Cerebellar cortex (tissue), 1 donor: ENCODE measurements at regions not wholly inside any gene's neighbourhood (a gene's known extent, or its start where the extent isn't known, plus 50 kb on each side); places are given as distances from the start of the nearest gene placed in this dataset.
"Not testable (repeated sequence)": the region's sequence is repeated elsewhere in the genome, so short reads cannot be mapped to it uniquely, and the experiment has no call there.

Experiments
- DNase-seq: peaks from one replicate; pipeline ENCODE4 v3.0.0-alpha.2; 2015; ENCODE audit warnings: low spot score

DNA sequence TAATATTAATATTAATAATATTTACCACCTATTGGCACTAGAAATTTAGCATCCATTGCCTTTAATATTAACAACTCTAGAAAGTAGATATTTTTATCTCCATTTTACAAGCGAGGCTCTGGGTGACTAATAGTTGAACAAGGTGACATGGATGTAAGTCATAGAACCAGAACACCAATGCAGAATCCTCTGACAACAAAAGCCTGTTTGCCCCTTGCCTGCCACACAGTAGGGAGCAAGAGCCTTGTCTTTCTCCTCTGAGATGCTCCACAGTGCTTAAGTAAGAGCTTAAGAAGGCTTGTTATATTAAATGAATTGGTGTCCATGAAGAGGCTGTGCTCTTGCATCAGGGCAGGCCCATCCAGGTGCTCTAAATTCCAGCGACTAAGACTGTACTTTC lies 51.2 kb upstream of the LBX1 start:
- no peak for DNase-seq

DNA sequence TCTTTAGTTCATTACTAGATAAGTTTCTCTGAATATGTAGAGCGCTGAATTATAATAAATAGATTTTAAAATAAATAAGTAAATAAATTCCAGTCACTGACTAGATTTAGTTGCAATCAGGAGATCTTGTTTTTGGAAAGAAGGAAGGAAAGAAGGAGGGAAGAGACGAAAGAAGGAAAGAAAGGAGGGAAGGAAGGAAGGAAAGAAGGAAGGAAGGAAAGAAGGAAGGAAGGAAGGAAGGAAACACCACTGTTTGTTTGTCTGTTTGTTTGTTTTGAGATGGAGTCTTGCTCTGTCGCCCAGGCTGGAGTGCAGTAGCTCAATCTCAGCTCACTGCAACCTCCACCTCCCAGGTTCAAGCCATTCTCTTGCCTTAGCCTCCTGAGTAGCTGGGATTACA lies 51.7 kb upstream of the LBX1 start:
- not testable (repeated sequence) for DNase-seq

DNA sequence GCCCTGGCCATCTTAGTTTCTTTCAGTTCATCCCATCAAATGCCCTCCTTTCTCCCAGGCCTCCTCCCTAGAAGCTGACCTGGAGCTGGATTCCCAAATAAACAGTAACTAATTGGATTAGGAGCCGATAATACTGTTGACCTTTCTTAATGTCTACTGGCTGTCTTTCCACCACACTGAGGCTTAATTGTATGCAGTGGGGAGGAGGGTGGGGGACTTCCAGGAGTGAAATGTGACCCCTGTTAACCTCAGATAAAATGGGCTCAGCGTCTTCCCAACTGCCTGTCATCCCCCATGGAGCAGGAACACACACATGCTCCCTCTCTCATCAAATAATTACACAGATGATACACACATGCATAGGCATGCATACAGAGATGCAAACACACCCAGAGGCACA lies 53.7 kb upstream of the LBX1 start:
- no peak for DNase-seq

DNA sequence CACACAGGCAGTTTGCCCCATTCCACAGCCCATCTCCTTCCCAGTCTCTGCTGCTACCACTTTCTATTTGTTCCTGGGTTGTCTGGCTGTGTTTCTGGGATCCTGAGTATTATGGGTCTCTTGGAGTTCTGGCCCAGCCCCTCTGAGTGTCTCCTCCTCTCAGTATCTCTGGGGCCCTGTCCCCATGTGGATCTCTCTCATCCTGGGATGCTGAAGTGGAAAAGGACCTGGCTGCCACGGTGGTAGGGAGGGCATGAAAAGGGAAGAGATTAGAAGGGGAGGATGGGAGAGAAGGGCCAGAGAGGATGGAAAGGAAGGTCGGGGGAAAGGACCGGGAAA lies 54.5 kb upstream of the LBX1 start:
- DNase-seq: no peak

DNA sequence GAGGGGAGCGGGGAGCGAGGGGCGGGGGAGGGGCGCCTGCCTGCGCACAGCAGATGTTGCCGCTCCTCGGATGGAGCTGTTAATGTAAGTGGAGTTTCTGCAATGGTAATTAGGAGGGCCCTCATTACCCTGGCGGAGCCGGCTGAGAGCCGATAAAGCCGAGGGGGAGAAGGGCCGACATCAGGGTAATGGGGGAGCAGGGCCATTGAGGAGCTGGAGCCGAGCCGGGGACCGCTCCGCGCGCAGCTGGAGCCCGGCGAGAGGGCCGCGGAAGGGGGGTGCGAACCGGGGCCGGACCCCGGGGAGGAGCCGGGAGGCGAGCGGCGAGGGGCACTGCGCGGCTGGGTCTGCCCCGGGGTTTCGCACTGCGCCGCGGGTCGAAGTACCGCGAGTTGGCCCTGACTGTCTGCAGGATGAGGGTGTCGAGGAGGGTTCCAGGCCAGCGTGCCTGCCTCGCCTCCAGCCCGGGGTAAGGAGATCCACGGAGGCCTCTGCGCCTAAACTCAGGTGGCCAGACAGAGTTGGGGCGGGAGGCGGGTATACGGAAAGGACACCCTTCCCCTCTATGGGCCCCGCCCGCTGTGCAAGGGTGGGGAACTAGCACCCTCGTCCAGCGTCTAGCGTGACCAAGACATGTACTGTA lies 55.0 kb upstream of the LBX1 start:
- DNase-seq: no peak

DNA sequence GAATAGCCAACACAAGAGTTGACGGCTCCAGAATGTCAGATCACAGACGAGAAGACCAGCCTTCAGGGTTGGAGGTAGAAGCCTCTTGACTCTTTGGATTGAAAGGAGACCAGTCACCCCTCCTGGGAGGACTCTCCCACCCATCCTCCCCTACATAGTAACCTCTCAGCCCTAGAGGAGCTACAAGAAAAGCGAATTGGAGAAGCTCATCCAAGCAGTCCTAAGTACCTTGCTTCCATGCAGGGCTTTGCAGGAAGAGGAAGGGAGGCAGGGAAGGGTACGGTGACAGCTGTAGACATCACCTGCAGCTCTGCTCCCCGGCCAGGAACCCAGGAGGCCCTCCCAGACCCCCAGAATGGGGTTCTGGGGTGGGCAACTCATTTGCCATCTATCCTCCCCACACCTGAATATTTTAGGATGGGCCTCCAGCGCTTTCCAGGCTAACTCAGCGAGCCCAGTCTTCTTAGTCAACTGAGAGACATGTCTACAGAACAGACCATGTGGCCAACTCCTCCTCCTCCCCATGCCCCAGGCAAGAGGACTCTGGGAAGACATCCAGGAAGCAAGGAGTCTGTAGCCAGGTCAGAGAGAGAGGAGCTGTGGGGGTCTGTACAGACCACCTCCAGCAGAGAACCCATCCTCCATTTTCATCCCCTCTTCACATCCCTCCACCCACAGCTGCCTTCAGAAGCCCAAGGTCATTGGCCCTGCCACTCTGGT lies 55.6 kb upstream of the LBX1 start:
- no peak for DNase-seq

DNA sequence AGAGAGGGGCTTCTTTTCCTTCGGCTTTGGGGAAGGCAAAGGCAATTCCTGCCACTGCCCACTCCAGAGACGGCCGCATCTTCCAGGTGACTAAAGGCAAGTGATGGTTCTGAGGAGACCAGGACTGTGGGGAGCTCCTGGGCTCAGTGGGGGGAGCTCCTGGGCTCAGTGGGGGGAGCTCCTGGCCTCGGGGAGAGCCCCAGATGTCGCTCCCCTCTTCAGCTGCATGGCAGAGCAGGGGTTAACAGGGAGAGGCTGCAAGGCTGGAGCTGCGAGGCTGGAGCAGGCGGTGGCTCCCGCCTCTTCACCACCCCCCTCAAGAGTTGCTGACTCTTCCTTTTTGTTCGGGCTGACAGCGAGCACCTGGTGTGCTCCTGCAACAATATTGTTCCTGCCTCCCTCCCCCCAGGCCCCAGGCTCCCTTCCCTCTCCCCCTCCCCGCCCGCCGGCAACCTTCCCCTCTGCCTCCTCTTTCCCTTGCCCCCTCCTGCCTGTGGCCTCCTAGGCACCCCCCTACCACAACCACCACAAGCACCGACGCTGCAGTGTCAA lies 56.3 kb upstream of the LBX1 start:
- no peak for DNase-seq

DNA sequence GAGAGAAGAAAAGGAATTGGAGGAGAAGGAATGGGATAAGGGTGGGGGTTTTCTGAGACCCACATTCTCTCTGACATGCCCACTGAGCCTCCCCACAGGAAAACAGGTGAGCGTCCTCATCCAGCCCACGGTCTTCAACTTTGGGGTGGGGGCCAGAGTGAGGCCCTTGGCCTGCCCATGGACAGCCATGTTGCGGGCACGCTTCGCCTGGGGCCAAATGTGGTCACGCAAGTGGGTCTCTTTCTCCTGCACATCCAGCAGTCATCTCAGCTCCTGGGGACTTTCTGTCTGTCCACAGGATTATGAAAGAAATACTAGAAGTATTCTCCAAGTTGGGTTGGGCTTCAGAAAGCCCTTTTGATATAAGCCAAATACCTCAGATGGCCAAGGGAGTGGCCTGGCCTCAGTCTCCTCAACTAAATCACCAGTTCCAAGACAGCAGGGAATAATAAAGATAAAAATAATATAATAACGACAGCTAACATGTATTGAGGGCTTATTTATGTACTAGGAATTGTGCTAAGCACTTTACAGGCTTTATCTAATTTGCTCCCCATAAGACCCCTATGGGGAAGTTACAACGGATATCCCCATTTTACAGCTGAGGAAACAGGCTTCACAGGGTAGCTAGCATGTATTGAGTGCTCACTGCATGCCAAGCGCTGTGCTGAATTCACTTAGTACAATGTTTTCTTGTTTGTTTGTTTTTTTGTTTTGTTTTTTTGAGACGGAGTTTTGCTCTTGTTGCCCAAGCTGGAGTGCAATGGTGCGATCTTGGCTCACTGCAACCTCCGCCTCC lies 57.2 kb upstream of the LBX1 start:
- DNase-seq: no peak

DNA sequence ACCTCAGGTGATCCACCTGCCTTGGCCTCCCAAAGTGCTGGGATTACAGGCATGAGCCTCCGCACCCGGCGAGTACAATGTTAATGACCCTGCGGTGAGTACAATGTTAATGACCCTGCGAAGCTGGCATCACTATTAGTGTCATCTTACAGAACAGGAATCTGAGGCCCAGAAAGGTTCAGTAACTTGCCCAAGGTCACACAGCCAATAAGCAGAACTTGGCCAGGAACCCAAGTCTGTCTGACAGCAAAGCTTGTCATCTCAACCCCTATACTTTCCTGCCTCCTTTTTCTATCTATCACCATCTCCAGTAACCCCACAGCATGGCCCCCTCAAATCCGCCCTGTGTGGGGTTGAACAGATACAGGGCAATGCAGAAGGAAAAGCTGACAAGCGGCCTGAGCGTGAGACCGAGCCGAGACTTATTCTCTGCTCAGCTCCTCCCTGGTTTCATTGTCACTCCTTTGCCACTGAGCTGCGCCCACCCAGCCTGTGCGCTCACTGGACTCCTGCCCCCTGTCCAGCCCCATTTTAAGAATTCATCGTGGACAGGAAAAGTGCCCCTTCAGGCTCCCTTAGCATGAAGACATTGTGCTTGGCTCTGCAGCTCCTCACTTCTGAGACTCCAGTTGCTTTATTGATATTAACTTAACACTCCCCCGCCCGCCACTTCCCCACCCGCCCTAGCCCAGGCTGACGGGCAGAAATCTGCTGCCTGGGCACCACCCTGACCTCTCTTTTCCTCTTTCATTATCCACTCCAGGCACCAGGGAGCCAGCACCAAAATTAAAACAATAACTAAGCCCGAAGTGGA lies 58.1 kb upstream of the LBX1 start:
- no peak for DNase-seq

DNA sequence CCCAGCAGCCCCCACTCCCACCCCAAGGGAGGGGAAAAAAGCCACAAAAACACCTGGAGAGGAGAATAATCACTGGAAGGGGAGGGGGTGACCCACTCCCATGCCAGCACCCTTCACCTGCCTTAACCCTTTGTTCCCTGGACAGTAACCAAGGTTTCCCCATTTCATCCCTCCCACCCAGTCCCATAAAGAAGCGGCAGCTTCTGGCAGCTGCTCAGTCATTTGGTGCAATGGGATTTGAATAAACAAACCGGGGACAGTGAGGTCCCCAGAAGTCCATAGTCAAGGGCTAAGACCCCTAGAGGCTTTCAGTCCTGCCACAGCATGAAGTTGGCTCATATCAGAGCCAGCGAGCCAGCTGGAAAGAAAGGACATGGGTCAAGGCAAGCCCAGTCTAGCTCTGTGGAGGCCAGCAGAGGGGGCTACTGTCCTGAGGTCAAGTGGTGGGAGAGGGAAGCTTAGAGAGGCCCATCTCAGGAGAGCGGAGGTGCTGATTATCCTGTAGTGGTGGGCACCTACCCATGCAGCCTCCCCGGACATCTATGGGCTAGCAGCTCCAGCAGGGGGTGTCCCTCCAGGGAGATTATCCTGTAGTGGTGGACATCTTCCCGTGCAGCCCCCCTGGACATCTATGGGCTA lies 58.9 kb upstream of the LBX1 start:
- peak; percentile 65 for DNase-seq

DNA sequence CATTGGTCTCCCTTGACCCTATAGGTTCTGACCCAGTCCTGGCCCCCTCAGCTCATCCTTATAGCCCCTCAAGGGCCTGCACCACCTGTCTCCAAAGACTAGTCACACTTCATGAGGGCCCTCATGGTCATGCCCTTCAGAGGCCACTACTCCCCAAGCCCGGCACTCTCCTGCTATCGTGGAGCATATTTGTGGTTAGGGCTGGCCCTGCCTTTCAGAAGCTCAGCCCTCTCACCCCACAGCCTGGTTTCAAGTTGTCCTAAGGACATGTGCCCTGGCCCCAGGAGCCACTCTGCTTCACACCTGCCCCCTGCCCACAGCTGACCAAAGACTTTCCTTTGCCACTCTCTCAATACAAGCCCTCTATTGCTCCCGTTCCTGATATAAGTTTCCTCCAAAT lies 60.3 kb upstream of the LBX1 start:
- DNase-seq: no peak

DNA sequence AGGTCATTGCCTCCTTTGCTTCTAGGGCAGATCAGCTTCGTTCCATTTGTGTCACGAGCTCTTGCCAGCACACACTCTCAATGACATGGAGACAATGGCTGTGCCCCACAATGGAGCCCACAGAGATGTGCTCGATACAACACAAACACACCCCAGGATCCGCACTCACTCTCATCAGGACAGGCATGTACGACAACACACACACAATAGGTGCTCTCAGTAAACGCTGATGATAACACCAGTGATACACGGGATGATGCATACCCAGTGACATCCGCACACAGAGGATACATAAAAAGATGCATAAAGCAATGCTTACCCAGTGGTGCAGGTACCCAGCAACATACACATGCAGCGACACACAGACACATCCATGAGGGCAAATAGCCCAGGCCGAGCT lies 61.2 kb upstream of the LBX1 start:
- no peak for DNase-seq

DNA sequence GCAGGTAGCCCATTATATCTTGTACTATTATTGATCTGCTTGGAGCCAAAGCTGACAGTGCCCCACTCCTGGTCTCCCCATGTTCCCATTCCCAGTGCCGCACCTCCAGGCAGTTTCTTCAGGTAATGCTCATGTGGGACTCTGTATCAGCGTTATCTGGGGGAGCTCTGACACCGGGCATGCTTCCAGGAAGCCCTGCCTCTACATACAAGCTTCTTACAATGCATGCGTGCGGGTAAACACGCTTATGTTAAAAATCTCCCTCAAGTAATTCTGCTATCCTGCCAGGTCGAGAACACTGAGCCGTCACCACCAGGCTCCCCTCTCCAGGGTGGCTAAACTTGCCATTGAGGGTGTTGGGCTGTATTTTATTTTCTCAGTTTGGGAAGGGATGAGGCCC lies 61.6 kb upstream of the LBX1 start:
- no peak for DNase-seq

DNA sequence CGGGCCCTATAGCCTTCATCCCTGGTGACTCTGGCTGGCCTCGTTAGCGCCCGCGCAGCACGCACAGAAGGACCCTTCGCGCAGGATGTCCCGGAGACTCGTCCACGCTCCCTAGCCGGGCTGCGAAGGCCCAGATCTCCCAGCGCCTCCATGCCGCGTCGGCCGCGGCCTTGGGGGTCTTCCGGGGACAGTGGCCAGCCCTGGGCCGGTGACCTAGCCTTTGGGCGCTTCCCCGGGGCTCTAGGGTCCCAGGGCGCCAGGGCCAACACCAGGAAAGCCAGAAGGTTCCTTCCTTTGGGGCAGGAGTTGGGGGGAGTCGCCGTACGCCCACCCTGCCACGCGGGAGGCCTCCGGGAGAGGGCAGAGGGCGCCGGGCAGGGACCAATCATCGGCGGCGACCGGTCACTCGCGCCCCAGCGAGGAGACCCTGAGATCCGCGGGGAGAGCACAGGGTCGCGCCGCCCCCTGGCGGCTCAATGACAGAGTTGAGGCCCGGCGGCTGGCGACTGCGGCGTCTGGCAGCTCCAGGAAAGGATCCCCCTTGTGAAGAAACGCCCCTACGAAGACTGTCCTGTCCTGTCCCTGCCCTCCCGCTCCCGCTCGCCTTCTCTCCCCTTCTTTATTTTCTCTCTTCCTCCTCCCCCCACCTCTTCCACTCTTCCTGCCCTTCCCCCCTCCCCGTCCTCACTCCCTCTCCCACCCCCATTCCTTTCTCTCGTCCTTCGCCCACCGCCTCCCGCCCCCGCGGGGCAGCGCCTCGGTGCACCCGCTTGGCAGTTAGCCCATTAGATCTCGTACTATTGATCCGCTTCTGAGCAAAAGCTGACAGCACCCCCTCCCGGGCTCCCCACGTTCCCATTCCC lies 62.3 kb upstream of the LBX1 start:
- DNase-seq: peak; percentile 73

DNA sequence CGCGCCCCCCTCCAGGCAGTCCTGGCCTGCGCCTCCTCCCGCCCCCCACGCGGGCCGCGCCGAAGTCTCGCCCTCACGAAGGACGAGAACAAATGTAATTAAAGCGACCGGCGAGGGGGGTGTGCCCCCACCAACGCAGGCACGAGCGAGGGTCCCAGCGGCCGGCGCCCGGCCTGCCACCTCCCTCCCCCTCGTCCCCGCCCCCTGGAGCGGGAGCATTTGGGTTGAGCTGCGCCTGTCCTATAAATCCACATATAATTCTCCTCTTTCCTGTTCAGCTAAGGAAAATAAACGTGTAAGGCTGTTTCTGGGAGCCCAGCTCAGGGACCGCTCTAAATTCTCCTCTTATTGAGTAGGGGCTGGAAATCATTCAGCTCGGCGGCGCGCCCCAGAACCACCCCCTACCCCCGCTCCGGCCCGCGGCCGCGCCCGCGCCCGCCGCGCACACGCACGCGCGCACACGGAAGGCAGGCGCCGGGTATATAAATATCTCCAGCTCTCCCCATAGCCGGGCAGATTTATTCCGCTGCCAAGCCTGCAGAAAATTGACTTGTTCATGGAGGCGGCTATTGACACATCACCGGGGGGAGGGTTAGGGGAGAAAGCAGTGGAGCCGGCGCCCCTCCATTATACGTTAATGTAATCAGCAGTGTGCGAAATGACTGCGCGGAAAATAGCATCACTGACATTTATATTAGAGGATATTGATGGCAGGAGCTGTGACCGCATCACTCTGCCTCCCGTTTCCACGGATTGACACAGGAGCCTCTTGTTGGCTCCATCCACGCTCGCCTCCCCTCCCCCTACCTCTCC lies 61.6 kb upstream of the BTRC start:
- DNase-seq: peak; percentile 83

DNA sequence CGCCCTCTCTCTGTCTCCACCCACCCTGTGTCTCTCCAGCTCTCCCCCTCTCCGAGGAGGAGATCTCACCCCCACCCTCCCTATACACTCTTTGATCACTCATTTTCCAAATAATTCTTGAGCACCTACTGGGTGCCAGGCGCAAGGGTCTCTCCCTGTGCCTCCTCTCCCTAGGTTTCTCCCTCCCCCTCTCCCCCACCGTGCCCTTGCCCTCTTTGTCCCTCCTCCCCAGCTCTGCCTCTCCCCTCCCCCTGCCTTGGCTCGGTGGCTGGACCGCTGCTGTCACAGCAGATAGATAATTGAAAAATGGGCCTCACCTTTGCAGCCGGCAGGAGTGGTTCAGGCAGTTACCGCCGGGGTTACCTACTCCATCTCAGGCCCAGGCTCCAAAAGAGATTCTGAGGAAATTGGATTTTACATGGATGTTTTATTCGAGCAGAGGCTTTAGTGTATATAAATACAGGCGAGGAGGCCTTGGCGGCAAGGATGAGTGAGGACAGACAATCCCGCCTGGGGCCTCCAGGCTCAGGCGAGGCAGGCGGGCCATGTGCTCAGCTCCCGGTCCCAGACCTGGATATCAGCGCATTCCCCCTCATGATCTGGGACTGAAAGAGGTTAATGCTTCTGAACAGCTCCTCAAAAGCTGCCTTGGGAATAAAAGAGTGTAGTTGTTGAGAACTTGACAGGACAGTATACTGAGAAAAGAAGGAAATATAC lies 60.8 kb upstream of the BTRC start:
- peak; percentile 62 for DNase-seq

DNA sequence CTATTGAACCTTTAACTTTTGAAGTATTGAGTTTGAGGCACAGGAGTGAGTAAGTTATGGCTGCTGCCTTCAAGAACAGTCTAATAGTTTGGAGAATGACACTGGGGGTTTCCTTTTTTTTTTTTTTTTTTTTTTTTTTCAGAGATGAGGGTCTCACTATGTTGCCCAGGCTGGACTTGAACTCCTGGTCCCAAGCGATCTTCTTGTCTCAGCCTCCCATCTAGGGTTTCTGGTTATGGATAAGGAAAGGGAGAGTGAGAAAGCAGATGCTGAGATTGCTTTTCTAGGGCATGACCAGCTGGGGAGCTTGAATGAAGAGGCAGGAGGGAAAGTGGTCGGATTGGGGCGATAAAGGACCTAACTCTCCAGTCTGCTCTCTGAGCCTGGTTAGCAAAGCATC lies 59.9 kb upstream of the BTRC start:
- no peak for DNase-seq

DNA sequence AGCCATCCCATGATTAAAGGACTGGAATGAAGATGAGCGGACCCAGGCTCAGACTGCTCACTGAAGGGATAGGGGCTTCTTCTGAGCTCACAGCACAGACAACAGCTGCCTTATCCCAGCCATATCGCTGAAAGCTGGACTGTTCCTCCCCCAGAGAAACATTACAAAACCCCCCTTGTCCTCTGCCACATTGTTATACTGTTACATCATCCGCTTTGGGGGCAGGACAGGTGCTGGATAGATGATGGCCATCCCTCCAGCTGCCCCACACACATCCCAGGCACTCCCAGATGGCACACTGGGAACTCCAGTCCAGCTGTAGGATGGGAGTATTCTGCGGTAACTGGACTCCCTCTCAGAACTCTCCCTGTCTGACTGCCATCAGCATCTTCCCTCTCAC lies 58.7 kb upstream of the BTRC start:
- DNase-seq: no peak

DNA sequence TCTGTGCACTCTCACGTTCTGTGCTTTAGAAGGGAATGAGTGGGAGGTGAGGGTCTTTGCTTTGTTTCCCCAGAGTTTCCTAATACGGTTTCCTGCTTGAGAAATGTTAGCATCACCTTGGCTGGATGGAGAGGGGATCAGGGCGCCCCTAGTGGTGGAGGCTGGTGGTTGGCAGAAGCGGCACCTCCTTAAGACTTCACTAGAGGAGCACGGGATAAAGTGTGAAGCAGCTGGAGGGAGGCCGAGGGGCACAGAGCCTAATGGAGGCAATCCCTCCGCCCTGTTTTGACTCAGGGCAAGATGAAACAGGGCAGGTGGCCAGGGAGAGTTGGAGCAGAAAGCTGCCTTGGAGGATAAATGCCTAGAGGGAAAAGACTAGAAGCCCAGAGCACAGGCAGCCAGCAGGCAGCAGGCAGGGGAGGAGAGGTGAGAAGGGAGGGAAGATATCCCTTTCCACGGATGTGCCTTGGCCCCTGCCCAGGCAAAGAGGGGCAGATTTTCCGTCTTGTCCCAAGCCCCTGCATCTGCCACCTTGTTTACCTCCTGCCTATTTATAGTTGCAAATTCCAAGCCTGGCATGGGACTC lies 56.0 kb upstream of the BTRC start:
- peak; percentile 74 for DNase-seq
